ENCODE measurements at regions not wholly inside any gene's neighbourhood (a gene's known extent, or its start where the extent isn't known, plus 50 kb on each side); places are given as distances from the start of the nearest gene placed in this dataset.

GRCh38 chr5:5602554-5602953, 180.1 kb downstream of the ICE1 start:
- TF ChIP-seq CTCF (conservative IDR thresholded peaks at IDR 0.05; ENCODE audit: low read depth, low read length) (no peak), EZH2 (IDR thresholded peaks at IDR 0.05; ENCODE audit: borderline replicate concordance, low read depth, low read length, poor library complexity, severe bottlenecking) (no peak)
